ENCODE measurements at regions not wholly inside any gene's neighbourhood (a gene's known extent, or its start where the extent isn't known, plus 50 kb on each side); places are given as distances from the start of the nearest gene placed in this dataset.

GRCh38 chr4:185965426-185966384 lies 103.3 kb upstream of the TLR3 start:
- TF ChIP-seq EZH2phosphoT487 (IDR thresholded peaks at IDR 0.05) (no peak), EZH2 (IDR thresholded peaks at IDR 0.05) (no peak), CTCF (IDR thresholded peaks at IDR 0.05) (no peak)

All from neural progenitor cell (in vitro differentiated cells).